ENCODE measurements at regions not wholly inside any gene's neighbourhood (a gene's known extent, or its start where the extent isn't known, plus 50 kb on each side); places are given as distances from the start of the nearest gene placed in this dataset.

GRCh38 chr18:56433919-56434318, 204.5 kb downstream of the TXNL1 start:
- TF ChIP-seq CTCF (IDR thresholded peaks at IDR 0.05) (no peak), POLR2A (IDR thresholded peaks at IDR 0.05) (no peak)
